CD1c-positive myeloid dendritic cell (primary cell): ENCODE measurements at regions not wholly inside any gene's neighbourhood (a gene's known extent, or its start where the extent isn't known, plus 50 kb on each side); places are given as distances from the start of the nearest gene placed in this dataset.
"Not testable (repeated sequence)": the region's sequence is repeated elsewhere in the genome, so short reads cannot be mapped to it uniquely, and the experiment has no call there.

ENCODE experiments used
- DNase-seq: peaks from one replicate; pipeline ENCODE4 v3.0.0-alpha.2; 2016; ENCODE audit errors: extremely low spot score

GRCh38 chr22:26922806-26923205, 265.4 kb downstream of the MIAT start:
- DNase-seq, result no peak

DNA sequence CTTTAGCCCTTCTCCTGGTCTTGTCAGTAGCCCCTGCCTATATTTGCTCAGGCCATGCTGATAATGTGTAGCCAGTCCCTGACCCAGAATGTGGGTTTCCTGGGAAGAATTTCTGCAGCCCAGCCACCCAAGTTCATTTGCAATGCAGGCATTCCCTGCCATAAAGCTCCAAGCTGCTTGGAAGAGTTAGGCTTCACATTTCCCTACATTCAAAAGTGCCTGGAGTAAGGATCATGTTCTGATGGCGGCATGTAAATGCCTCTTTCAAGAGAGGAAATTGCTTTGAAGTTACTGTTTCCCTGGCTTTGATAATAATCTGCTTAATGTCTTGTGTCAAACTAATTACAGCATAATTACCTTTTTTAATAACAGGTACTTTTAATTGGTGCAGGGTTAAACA, 266.1 kb downstream of the MIAT start:
- no peak for DNase-seq

DNA sequence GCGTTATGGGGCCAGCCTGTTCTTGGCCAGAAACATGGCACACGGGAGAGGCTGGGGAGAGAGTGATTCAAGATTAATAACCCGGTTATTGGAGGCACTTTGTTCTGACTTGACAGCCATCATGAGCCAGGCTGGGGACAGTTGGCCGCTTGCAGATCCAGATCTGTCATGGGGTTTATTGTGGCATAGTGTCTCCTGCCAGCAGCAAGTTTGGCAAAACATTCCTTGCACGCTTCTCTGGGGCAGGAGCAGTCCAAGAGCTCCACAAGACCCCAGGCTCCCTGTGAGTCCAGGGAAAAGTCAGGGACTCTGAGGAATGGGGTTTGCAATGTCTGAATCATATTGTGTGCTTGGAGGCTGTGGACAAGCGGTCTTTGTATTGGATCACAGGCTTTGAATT, 270.4 kb downstream of the MIAT start:
- DNase-seq, result no peak

GRCh38 chr22:26931471-26931870, 274.1 kb downstream of the MIAT start:
- DNase-seq, result no peak

- DNase-seq, result no peak
These were observed 275.8 kb downstream of the MIAT start for GRCh38 chr22:26933105-26933590.

- no peak for DNase-seq
These were observed 279.8 kb downstream of the MIAT start for GRCh38 chr22:26937213-26937612.

DNA sequence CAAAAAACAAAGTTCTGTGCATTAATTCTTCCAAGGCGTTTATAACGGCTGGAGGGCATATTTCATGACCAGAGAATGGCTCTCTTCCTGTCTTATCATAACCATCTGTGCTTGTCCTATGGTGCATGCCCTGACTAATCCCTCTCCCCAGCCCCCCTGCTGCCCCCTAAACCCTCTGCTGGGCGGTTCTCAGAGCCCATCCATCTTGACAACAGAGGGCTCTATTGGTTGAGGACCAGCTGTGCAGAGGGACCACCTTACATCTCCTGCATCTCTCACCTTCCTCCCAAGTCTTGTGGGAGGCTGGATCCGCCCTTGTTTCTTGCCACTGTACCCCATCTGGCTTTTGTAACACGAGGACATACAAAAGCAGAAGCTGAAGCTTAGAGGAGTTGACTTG, 282.1 kb downstream of the MIAT start:
- no peak for DNase-seq

DNA sequence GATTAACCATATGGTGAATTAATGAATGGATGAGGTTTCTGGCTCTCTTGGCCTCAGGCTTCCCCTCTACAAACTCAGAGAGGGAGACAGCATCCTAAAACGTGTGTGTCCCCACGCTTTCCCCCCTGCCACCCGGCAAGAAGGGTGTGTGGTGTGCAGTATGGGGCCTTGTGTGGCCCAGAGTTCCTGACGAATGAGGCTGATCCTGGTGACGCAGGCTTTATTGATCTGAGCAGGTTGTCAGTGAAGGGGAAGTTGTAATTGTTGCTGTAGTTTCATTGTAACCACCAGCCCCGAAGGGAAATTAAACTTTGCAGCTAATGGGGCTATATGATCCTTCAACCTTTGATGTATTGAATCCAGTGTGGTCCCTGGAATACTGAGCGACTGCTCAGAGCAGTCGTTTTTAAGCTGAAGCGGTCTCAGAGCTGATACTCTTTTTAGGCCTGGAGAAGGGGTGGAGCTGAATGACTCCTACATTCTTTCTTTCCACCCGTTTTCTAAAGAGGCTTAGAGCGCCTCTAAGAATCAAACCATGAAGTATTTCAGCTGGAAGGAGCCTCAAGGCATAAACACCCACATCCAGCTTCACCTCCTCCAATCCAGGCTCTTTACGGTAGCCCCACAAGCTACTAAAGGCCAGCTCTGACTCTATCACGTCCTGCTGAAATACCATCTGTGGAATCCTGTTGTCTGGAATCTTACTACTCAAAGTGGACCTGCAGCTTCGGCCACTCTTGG, 284.7 kb downstream of the MIAT start:
- DNase-seq, result no peak

GRCh38 chr22:26942637-26942957, 285.2 kb downstream of the MIAT start:
- DNase-seq, result no peak

GRCh38 chr22:26945565-26945964, 288.2 kb downstream of the MIAT start:
- DNase-seq, result no peak

DNA sequence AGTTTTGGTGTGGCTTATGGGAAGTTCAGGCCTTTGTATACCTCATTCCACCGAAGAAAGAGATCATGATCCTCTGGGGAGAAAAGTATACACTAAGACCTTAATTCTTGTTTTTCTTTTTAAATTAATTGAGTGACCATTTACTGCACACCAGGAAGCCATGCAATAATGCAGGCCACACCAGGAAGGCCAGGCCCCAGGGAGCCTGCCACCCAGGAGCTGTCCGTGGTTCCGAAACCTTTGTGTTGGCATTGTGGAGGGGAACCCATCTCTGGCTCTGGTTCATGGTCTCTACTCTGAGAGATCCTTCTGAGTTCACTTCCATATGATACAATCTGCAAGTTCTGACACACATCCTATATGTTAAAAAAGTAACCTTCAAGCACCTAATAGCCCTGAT, 291.8 kb downstream of the MIAT start:
- no peak for DNase-seq

GRCh38 chr22:26951139-26951538, 293.8 kb downstream of the MIAT start:
- DNase-seq, result not testable (repeated sequence)

GRCh38 chr22:26952004-26952403, 294.6 kb downstream of the MIAT start:
- DNase-seq, result no peak

- no peak for DNase-seq
These were observed 295.1 kb downstream of the MIAT start for GRCh38 chr22:26952451-26953011.

DNA sequence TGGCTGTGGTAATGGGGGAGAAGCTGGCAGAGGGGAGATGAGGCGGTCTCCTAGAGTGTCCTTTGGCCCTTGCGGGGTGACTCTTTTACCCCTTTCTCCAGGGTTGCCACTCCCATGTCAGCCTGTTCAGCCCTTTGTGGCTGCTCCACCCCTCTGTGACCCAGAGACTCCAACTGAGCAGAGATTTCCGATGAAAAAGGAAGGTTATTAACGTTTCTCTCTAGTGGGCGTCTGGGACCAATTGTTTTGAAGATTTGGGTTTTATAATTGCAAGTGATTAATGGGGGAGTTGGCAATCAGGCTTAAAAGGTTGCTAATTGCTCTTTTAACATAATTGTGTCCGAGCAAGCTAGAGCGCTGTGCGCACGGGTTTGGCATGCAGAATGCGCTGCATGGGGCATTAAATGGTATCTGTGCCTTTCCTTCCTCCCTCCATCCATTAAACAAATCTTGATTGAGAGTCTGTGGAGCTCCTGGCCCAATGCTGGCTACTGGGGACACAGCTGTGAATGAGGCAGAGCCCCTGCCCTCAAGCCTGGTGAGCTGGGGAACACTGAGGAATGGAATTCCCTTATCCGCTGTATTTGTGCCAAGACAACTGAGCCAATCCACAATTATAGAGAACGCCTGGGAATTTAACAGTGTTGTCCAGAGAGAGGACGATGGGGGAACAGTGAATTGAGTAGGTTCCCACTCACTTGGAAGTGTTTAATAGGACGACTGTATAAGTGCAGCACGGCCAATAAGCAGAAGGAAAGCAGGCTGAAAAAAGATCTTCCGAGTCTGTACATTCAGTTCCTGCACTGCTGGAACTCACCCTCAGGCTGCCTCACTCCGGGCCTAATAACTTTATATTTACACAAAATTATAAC, 295.9 kb downstream of the MIAT start:
- DNase-seq, result no peak

DNA sequence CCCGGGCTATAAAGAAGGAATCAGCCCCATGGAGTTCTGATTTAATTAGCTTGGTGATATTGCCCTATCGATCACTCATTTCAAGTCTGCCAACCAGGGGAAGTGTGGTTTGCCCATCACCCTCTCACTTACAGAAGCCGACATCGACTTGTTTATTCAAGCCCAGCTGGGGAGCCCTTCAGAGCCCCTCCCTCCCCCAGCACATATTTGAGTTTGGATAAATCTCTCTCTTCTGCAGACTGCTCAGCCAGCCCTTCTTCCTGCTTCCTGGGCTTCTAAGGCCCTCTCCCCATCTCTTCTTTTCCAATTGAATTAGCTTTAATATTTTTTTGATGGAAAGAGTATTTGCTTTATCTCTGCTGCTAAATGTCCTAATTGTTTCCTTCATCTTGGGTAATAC, 299.0 kb downstream of the MIAT start:
- DNase-seq, result no peak

GRCh38 chr22:26957176-26957575, 299.8 kb downstream of the MIAT start:
- DNase-seq, result no peak

GRCh38 chr22:26957897-26958296, 300.5 kb downstream of the MIAT start:
- no peak for DNase-seq

- no peak for DNase-seq
These were observed 301.0 kb downstream of the MIAT start for GRCh38 chr22:26958378-26958777.

GRCh38 chr22:26964642-26965041, 307.3 kb downstream of the MIAT start:
- no peak for DNase-seq

DNA sequence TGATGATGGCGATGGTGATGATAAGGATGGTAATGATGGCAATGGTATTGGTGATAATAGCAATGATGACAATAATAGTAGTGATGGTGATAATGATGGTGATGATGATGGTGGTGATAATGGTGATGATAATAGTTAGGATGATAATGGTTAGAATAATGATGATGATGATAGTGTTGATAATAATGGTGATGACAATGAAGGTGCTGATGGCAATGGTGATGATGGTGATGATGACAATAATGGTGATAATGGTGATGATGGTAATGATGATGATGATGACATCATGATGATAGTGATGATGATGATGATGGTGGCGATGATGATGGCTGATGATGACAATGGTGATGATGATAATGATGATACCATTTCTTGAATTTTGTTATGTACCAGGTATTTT, 309.9 kb downstream of the MIAT start:
- no peak for DNase-seq

DNA sequence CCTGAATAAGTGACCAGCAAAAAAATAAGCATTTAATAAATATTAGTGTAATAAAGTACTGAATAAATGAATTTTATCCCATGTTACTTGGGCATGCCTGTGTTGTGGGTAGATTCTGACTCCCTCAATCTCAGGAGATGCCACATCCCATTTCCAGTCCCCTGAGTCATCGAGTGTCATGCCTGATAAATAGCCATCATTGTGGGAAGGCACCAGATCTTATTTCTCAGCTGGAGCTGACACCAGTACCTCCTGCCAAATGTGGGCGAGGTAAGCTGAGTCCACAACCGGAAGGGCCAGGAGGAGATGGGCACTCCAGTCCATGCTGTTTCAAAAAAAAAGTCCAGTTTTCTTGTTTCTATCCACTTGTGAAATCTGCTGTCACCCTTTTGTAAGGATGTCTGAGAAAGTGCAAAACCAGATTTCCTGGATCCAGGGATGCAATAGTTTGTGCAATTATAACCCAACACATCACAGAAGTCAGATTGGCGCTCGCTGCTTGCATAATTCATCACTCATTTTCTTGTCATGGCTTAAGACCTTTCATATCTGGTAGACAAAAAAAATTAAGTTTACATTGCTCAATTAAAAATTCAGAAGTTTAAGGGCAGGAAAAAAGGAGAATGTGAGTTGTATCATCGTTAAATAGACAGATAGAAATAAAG, 311.6 kb downstream of the MIAT start:
- DNase-seq, result no peak
